ENCODE measurements at regions not wholly inside any gene's neighbourhood (a gene's known extent, or its start where the extent isn't known, plus 50 kb on each side); places are given as distances from the start of the nearest gene placed in this dataset.

DNA sequence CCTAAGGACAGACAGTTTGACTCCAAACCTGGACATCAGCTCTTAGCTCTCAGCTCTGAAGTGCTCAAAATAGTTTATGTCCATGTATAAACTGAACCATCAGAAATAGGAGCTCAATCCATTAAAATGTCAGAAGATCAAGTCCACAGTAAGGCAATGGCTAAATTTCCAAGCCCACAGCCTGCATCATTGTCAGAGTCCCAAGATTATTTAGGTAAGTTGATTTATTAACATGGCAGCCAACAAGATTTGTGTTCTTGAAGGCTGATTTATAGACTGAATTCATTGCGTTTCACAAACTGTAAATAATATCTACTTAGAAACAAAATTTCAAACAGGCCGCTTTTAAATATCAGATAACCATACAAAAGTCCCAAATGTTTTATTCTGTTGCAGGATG, 286.5 kb upstream of the ADGRL3 start:
- TF ChIP-seq, protein P1, sequence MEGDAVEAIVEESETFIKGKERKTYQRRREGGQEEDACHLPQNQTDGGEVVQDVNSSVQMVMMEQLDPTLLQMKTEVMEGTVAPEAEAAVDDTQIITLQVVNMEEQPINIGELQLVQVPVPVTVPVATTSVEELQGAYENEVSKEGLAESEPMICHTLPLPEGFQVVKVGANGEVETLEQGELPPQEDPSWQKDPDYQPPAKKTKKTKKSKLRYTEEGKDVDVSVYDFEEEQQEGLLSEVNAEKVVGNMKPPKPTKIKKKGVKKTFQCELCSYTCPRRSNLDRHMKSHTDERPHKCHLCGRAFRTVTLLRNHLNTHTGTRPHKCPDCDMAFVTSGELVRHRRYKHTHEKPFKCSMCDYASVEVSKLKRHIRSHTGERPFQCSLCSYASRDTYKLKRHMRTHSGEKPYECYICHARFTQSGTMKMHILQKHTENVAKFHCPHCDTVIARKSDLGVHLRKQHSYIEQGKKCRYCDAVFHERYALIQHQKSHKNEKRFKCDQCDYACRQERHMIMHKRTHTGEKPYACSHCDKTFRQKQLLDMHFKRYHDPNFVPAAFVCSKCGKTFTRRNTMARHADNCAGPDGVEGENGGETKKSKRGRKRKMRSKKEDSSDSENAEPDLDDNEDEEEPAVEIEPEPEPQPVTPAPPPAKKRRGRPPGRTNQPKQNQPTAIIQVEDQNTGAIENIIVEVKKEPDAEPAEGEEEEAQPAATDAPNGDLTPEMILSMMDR (IDR thresholded peaks at IDR 0.05), result no peak
- TF ChIP-seq POLR2A (IDR thresholded peaks at IDR 0.05), result no peak
